Hippocampal formation (tissue), 2 donors: ENCODE measurements at regions not wholly inside any gene's neighbourhood (a gene's known extent, or its start where the extent isn't known, plus 50 kb on each side); places are given as distances from the start of the nearest gene placed in this dataset.

Experiments
- DNase-seq, 2 donors: peaks; one replicate each; lab custom pipeline; 2025; lab: John Stamatoyannopoulos, UW

- no peak for DNase-seq
Observed at GRCh38 chr12:25827141-25827540, 131.3 kb upstream of the RASSF8 start.

- no peak for DNase-seq
Observed at GRCh38 chr12:25827747-25828146, 130.7 kb upstream of the RASSF8 start.

- DNase-seq, result no peak
Observed at GRCh38 chr12:25828188-25828587, 130.3 kb upstream of the RASSF8 start.

- no peak for DNase-seq
Observed at GRCh38 chr12:25829192-25829591, 129.3 kb upstream of the RASSF8 start.

- DNase-seq, result no peak
Observed at GRCh38 chr12:25830456-25830855, 128.0 kb upstream of the RASSF8 start.

GRCh38 chr12:25833657-25834056 lies 124.8 kb upstream of the RASSF8 start:
- DNase-seq, result no peak

- DNase-seq, result no peak
Observed at GRCh38 chr12:25835385-25835784, 123.1 kb upstream of the RASSF8 start.

- no peak for DNase-seq
Observed at GRCh38 chr12:25838007-25838406, 120.5 kb upstream of the RASSF8 start.

- DNase-seq, result no peak
Observed at GRCh38 chr12:25839470-25839869, 119.0 kb upstream of the RASSF8 start.

GRCh38 chr12:25840678-25841465 lies 117.6 kb upstream of the RASSF8 start:
- DNase-seq, result no peak

- no peak for DNase-seq
Observed at GRCh38 chr12:25842254-25842653, 116.2 kb upstream of the RASSF8 start.

- DNase-seq, result no peak
Observed at GRCh38 chr12:25843976-25844375, 114.5 kb upstream of the RASSF8 start.

- no peak for DNase-seq
Observed at GRCh38 chr12:25845415-25845814, 113.1 kb upstream of the RASSF8 start.

- no peak for DNase-seq
Observed at GRCh38 chr12:25852792-25853191, 105.7 kb upstream of the RASSF8 start.

GRCh38 chr12:25853316-25854095 lies 105.0 kb upstream of the RASSF8 start:
- no peak for DNase-seq

- no peak for DNase-seq
Observed at GRCh38 chr12:25854991-25855390, 103.5 kb upstream of the RASSF8 start.

- no peak for DNase-seq
Observed at GRCh38 chr12:25855716-25856115, 102.8 kb upstream of the RASSF8 start.

- no peak for DNase-seq
Observed at GRCh38 chr12:25859976-25860375, 98.5 kb upstream of the RASSF8 start.

GRCh38 chr12:25861226-25861625 lies 97.3 kb upstream of the RASSF8 start:
- no peak for DNase-seq

GRCh38 chr12:25864306-25865276 lies 93.9 kb upstream of the RASSF8 start:
- no peak for DNase-seq

- no peak for DNase-seq
Observed at GRCh38 chr12:25866586-25867378, 91.7 kb upstream of the RASSF8 start.
